Bronchial epithelial cell (primary cell): ENCODE measurements at regions not wholly inside any gene's neighbourhood (a gene's known extent, or its start where the extent isn't known, plus 50 kb on each side); places are given as distances from the start of the nearest gene placed in this dataset.

ENCODE experiments used
- DNase-seq: peaks from one replicate; pipeline ENCODE4 v3.0.0-alpha.2; 2010; ENCODE audit warnings: low read depth
- FAIRE-seq: peaks from 2 replicates; lab custom pipeline; 2011; peaks lifted over from hg19 to GRCh38; lab: Jason Lieb, UNC
- H3K27me3 ChIP-seq: 2 replicates; pipeline ENCODE4 v1.5.1; 2011; ENCODE audit warnings: low read length; ENCODE audit not compliant: control insufficient read depth, insufficient read depth
- H3K36me3 ChIP-seq: 2 replicates; pipeline ENCODE4 v1.5.1; 2011; ENCODE audit warnings: low read length; ENCODE audit not compliant: control insufficient read depth, insufficient read depth
- H3K4me3 ChIP-seq: 2 replicates; pipeline ENCODE4 v1.5.1; 2011; ENCODE audit warnings: mild to moderate bottlenecking, low read depth, low read length, control low read depth
- CTCF ChIP-seq: IDR thresholded peaks from 2 replicates; pipeline ENCODE4 v1.5.1; 2011; ENCODE audit warnings: mild to moderate bottlenecking, moderate library complexity, low read length, control low read depth, inconsistent platforms; ENCODE audit not compliant: insufficient read depth, severe bottlenecking

- Histone ChIP-seq H3K36me3 (no peaks in the 10 kb centered on the region), H3K27me3 (no peaks in the 10 kb centered on the region), H3K4me3 (no peak overlapping the region)
- FAIRE-seq (no peak), DNase-seq (no peak)
- no peak for TF ChIP-seq CTCF
Observed at GRCh38 chr5:87541676-87542075, 128.9 kb upstream of the CCNH start.

GRCh38 chr5:87541033-87541432 is 128.3 kb upstream of the CCNH start:
- no peaks in the 10 kb centered on the region for H3K36me3 ChIP-seq
- no peak overlapping the region for H3K4me3 ChIP-seq
- peak; percentile 55 for DNase-seq
- H3K27me3 ChIP-seq = no peaks in the 10 kb centered on the region
- no peak for FAIRE-seq
- TF ChIP-seq CTCF = peak; percentile 11

- Histone ChIP-seq H3K27me3 (no peaks in the 10 kb centered on the region), H3K36me3 (no peaks in the 10 kb centered on the region), H3K4me3 (no peak overlapping the region)
- TF ChIP-seq CTCF = no peak
- no peak for DNase-seq
- FAIRE-seq = no peak
Observed at GRCh38 chr5:87539839-87540238, 127.1 kb upstream of the CCNH start.

GRCh38 chr5:87536365-87536764 is 123.6 kb upstream of the CCNH start:
- DNase-seq = no peak
- Histone ChIP-seq H3K36me3 (no peaks in the 10 kb centered on the region), H3K4me3 (no peak overlapping the region), H3K27me3 (no peaks in the 10 kb centered on the region)
- no peak for TF ChIP-seq CTCF
- no peak for FAIRE-seq

- DNase-seq (no peak), FAIRE-seq (no peak)
- Histone ChIP-seq H3K36me3 (no peaks in the 10 kb centered on the region), H3K27me3 (no peaks in the 10 kb centered on the region), H3K4me3 (no peak overlapping the region)
- TF ChIP-seq CTCF = no peak
Observed at GRCh38 chr5:87535706-87536105, 123.0 kb upstream of the CCNH start.

GRCh38 chr5:87529486-87530076 is 116.9 kb upstream of the CCNH start:
- TF ChIP-seq CTCF = no peak
- no peaks in the 10 kb centered on the region for H3K27me3 ChIP-seq
- no peak overlapping the region for H3K4me3 ChIP-seq
- DNase-seq (no peak), FAIRE-seq (no peak)
- H3K36me3 ChIP-seq = no peaks in the 10 kb centered on the region
